Superior temporal gyrus (tissue), 1 donor: ENCODE measurements at regions not wholly inside any gene's neighbourhood (a gene's known extent, or its start where the extent isn't known, plus 50 kb on each side); places are given as distances from the start of the nearest gene placed in this dataset.
"Not testable (repeated sequence)": the region's sequence is repeated elsewhere in the genome, so short reads cannot be mapped to it uniquely, and the experiment has no call there.

ENCODE experiments used
- DNase-seq: peaks from one replicate; pipeline ENCODE4 v3.0.0-alpha.2; 2016; ENCODE audit errors: extremely low spot score

DNA sequence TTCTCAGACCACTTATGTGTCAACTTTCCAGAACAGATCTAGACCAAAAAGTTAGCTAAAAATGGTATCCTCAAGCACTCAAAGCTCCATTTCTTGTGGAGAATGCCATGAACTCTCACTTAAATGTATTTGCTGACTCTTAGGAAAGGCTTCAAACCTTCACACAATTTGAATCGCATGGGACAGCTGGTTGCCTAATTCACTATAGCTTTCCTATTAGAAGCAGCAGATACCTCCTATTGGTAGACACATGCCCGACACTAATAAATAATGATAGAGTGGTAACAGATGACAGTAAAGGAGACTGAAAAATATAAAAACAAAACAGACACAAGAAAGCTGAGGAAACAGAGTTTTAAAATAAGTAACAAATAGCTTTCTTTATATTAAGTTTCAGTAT, 818.5 kb downstream of the XPNPEP1 start:
- no peak for DNase-seq

DNA sequence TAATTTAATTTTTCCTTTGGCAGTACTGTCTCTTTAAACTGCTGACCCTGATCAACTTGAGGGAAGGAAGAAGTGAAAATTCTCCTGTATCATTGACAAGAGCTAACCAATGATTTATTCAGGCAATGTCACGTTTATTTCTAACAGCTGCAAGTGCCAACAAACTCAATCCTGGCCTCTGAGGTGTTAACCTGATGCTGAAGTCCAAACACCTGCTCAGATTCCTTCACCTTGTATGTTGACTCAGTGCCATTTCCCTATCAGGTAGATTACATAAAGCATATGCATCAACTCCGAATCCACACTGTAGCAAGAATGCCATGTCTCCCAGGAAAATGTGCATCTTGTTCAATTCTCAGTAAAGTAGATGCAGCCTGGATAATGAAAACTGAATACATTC, 820.0 kb downstream of the XPNPEP1 start:
- no peak for DNase-seq

DNA sequence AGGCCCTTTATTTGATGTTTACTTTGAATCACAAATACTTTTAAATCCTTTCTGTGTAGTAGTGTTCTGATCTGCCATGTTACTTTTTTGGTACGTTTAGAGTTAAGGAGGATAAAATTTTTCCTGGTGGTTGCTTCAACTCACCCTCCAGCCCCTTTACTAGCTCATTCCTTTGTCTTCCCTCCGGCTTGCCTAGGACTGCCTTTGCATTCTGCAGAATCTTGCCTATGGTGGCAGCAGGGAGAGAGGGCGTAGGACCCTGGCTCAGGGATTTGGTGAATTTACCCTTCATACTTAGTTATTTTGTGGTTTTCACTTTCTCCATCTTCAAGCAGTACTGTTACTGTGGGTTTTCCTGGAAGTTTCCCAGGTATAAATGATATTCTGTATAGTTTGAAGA, 833.5 kb downstream of the XPNPEP1 start:
- DNase-seq = no peak

DNA sequence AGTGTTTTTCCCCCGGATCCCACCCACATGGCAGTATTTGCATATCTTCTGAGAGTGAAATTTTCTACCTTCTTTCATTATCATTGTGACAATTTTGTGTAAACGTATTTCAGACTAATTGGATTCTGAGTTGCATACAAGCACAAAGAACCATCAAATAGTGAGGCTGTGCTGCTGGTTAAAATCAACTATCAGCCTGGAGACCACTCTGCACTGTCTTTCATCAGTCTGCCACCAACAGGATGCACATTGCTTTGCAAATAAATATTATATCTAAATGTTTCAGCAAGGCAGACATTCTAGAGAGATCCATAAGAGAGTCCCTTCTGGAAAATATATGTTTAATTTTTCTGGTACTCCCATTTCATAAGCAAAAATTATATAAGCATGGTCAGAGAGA, 851.8 kb downstream of the XPNPEP1 start:
- no peak for DNase-seq

DNA sequence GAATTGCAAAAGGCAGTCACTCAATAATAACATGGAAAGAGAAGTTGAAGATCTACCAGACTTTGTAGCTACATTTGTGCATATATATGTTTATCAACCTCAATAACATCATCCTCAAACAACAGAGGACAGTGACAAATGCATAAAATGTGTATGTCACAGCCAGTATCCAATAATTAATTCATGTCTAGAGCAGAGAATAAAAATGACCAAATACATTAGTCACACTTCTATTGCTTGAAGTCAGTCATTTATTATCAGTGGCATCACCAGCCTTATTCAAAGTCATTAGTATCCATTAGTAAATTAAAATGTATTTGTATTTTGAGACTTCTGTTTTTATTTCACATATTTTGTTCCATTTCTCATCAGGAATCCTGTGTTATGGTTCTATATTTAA, 852.8 kb downstream of the XPNPEP1 start:
- DNase-seq = no peak

DNA sequence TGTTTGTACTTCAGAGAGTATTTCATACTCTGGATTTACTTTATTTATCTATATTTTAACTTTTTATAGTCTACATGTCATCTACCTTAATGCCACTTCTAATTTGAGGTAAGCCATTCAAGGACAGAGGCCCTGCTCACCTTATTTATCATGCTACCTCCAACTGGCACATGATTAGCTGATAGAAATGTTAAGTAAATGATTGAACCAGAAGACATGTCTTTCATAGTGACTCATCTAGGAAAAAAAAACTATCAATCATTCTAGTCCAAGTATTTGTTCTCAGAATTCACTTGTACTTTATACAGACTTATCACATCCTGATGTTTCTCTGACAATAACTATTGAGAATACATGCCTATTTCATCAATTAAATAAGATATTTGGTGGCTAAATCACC, 856.3 kb downstream of the XPNPEP1 start:
- no peak for DNase-seq

DNA sequence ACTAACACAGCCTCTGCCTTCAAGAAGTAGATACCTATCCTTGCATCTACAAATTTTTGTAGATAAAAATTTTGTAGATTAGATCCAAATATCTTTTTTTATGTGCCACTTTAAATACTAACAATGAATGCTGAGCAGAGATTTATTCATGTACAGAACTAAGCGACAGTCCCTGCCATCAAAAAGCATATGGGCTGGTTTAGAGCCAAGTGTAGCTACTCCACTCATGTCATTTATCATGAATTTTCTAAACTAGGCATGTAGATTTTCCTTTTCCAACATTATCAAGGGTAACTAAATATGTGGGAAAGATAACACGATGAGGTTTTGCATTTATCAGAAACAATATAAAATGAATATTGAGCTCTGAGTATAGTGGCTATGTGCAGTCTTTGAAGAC, 857.5 kb downstream of the XPNPEP1 start:
- DNase-seq = no peak

DNA sequence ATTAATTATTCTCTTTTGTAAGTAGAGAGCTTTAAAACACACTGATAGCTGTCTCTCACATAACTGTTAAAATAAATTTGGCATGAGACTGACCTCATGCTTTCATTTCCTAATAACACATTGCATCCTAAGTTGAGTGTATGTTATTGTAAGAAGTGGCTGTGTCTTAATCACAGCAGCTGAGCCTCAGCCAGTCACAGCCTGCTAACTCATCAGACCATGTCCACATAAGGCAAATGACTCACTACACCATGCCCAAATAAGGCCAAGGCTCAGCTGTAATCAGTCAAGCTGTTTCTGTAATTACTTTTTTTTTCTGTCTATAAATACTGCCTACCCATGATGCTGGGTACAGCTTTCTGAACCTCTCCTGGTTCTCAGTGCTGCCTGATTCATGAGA, 860.9 kb downstream of the XPNPEP1 start:
- DNase-seq = no peak

DNA sequence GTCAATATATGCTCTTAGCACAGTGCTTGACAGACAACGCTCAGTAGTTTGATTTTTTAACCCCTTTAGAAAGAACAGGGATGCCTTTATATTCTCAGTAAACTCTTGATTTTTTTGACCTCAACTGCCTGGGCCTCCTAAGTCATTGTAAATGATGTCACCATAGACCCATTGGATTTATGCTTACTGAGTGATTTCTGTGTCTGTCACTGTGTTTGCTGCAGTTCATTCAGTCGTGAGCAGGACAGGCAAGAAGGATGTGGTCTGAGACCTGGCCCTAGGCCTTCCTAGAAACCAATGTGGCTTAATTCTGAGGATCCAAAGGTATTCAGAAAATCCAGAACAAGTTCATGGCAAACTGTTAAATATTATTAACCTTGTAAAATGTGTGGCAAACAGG, 868.1 kb downstream of the XPNPEP1 start:
- no peak for DNase-seq

DNA sequence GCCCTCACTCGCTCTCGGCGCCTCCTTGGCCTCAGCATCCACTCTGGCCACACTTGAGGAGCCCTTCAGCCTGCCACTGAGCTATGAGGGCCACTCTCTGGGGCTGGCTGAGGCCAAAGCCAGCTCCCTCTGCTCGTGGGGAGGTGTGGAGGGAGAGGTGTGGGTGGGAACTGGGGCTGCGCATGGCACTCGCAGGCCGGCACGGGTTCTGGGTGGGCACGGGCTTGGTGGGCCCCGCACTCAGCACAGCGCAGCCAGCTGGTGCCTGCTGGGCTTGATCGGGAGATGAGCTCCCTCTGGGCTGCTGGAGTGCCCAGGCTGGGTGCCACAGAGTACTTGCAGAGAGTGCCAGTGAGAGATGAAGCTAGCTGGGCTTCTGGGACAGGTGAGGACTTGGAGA, 875.5 kb downstream of the XPNPEP1 start:
- no peak for DNase-seq

DNA sequence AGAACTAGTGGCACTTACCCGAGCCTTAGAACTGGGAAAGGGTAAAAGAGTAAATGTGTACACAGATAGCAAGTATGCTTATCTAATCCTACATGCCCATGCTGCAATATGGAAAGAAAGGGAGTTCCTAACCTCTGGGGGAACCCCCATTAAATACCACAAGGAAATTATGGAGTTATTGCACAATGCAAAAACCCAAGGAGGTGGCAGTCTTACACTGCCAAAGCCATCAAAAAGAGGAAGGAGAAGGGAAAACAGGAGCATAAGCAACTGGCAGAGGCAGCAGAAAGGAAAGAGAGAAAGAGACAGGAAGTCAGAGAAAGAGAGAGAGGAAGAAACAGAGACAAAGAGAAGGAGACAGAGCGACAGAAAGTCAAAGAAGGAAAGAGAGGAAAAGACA, 876.9 kb downstream of the XPNPEP1 start:
- DNase-seq = not testable (repeated sequence)

DNA sequence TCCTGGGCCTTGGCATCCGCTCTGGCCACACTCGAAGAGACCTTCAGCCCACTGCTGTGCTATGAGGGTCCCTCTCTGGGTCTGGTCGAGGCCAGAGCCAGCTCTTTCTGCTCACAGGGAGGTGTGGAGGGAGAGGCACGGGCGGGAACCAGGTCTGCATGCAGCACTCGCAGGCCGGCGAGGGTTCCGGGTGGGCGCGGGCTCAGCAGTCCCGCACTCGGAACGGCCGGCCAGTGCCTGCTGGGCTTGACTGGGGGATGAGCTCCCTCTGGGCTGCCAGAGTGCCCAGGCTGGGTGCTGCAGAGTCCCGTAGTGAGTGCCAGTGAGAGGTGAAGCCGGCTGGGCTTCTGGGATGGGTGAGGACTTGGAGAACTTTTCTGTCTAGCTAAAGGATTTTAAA, 882.7 kb downstream of the XPNPEP1 start:
- DNase-seq = no peak

DNA sequence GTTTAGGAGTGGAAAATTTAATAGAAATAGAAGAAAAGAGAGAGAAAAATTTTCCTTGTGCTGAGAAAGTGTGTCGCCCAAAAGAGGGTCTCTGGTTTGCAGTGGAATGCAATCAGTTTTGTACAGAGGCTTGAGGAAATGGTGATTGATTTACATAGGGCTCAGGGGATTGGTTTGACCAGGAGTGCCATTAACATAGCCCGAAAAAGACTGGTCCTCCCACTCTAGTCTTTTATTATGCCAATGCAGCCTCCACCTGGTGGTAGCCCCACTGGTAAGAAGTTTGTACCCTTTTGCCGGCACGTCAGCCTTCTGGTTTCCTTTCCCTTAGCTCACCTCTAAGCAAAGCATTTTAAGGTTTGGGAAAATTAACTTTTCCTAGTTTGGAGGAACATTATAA, 885.3 kb downstream of the XPNPEP1 start:
- DNase-seq = no peak

DNA sequence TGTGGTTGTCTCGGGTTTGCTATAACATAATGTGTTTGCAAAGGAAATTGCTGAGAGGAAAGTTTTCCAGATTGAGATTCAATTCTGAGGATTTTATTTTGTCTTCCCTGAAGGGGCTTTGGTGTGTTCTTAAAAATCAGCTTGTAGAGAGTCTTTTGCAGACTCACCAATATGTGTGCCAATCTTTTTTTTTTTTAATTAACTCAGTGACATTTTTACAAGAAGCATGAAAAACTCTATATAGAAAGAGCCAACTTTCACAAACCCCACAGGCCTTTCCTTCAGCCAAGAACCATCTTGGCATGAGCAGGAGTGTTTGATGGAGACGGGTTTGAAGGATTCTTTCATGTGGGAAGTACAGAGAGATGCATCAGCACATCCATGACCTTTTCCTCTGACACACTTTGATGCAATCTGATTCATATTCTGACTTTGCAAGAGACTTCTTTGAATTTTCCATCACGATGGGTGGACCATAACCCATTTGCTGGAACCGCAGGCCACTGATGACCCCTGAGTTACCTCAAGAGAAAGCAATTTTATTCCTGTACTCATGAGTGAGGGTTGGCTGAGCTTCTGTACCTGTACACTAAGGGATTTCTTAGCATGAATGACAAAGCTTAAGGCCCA, 892.6 kb downstream of the XPNPEP1 start:
- no peak for DNase-seq

DNA sequence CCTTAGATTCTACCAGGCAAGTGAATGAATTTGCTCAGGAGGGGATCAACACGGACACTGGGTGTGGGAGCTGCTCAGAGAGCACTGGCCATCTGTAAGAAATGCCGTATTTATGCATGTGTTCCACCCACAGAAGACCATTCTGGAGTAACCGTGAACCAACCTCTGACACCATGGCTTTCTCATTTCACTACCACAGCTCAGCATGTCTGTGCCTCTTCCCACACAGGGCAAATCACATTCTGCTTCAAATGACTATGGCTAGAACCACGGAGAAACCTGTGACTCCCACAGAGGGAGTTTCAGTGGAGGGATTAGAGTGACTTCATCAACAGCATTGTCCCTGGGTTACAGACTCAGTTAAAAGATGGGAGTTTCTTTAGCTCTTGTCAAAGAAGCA, 893.4 kb downstream of the XPNPEP1 start:
- no peak for DNase-seq

DNA sequence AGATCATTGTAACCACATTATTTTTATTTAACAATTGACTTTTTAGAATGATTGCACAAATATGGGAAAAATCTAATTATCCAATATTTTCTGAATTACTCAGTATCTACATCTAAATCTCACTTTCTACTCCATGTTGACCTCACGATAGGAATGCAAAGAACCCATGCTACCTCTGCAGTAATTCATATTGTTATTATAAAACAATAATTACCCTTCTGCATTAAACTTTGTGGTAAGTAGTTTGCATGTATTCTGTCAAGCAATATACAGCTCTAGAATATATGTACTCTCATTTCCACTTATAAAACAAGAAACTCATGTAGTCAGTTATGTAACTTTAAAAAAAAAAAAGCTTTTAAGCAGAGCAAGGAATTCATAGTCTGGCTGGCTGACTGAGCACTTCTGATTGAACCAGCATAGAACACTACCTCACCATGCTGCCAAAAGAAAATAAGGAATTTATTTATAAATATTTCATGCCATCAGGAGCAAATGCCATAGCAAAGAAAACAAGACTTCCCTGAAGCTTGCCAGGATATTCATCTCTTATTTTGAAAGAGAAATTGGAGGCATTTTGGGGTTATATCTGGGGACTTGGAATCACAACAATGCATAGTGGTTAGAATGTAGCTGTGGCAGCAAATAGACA, 895.7 kb downstream of the XPNPEP1 start:
- no peak for DNase-seq

DNA sequence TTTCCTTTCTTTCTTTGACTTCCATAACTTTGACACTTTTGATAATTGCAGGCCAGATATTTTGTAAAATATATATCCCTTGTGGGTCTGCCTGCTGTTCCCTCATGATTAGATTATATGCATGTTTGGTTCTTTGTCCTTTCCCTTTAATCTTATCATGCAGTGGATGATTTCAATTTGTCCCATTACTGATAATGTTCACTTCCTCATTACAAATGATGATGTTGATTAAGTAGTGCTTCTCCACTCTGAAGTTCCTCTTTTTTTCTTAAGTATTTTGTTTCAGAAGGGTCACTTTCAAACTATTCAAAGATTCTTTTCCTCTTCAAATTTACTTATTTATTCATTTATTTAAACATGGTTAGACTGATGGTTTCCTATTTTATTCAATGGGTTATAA, 898.1 kb downstream of the XPNPEP1 start:
- DNase-seq = no peak

DNA sequence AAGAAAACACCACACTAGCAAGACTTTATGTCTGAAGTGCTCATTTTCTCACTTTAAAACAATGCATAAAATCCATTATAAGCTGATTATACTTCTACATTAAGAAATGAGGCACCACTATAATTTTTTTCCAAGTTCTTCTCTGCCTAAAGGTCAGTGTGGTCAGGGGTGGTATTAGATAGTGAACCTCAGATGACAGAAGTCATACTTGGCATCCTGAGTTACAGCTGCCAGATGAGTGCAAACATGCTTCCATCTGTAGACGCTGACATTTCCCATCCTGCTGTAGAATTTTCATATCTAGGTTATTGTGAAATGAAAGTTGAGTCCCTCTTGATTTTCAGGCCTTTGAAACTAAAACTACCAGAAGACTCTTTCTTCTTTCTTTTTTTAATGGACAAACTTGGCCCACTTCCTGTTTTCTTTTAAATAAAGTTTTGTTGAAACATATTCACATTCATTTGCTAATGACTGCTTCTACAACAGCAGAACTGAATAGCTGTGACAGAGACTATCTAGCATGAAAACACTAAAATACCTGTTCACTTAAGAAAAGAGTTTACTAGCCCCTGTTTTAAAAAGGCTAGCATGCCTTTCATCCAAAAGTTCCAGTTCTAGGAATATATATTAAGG, 900.8 kb downstream of the XPNPEP1 start:
- no peak for DNase-seq

DNA sequence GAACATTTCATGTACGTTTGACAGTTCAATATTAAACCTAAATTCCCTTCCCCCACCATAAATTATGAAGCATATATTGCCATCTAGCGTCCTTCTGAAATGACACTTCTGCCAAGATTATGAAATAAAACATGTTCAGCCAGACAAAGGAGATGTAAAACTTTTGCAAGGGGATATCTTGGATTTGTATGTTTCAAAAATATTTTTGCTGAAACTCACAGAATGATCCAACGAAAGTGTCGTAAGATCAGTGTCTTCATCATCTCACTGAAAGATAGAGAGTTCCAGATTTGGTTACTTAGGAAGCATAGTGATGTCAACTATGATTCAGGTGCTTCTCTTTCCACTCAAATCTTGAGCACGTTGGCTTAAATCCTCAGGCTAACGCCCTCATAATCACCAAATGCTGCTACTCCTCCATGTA, 904.3 kb downstream of the XPNPEP1 start:
- peak; percentile 29 for DNase-seq

DNA sequence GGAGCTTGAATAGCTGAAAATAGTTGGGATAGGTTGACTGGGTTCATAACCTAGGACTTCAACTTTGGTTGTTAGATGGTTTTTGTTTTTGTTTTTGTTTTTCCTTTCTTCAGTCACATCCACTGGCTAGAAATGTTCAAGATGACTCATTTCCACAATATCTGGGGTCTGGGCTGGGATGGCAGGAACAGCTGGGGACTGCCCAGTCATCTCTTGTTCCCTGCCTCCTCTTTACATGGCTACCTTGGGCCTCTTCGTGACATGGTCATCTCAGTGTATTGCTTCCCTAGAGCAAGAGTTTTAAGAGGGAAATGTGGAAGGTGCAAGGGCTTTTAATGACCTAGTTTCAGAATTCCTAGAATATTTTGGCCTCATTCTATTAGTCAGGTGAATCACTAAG, 915.8 kb downstream of the XPNPEP1 start:
- DNase-seq = no peak

DNA sequence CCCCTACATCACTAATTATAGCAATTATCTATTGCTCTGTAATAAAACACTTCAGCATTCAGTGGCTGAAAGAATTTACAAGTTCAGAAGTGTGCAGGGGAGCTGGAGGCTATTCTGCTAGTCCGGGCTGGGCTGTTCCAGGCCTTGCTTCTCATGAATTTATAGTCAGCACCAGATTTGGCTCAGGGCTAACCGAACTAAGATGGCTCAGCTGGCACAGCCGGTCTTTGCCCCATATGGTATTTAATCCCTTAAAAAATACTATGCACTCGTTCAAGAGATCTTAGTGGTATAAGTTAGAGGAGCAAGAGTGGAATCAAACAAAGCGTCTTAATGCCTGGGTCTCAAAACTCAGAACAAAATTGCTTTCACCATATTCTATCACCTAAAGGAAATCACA, 932.9 kb downstream of the XPNPEP1 start:
- no peak for DNase-seq

DNA sequence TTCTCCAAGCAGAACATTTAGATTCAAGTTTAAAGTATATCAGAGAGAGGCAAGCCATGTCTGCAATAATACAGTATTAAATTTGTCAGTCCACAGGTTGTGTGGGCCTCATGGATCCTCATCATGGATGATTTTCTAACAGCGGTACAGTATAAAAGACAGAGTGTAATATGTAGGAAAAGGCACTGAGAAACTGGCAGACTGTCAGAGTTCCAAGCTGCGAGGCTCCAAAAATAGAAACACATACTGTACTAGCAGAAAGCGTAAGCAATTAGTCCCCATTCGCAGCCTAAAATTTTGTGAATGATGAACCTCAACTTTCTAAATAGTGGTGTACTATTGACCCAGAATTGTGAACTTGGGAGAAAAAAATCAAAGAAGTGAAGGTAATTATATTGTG, 933.3 kb downstream of the XPNPEP1 start:
- no peak for DNase-seq

DNA sequence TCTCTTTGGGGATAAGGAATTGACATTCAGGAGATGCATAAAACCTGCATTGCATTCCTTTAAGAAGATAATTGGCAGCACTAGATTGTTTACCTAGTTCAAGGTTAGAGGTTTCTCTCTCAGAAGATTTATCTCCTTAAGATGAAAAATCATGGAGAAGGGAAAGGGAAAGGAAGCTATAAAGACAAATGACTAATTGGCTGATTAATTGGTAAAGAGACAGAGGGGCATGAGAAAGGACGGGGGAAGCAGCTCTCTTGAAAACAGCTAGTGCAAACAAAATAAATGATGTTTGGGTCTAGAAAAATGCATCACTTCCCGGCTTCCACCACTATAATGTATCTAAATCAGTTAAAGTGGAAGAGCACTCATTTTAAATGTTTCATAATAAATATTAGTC, 941.2 kb downstream of the XPNPEP1 start:
- no peak for DNase-seq

DNA sequence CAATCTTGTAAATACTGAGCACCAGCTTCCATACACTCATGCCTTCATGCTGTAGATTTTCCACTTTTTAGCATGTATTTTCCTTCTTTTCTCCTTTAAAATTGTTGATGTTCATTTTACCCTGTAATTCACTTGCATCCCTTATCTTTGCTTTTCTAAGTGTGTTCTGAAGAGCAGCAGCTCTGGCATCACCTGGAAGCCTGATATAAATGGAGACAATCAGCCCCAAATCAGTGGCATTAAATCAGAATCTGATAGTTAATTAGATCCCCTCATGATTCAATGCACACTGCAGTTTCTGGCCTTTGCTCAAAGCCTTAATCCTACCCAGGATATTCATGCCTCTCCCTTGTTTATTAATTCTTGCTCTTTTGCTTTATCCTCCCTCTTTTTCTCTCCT, 942.4 kb downstream of the XPNPEP1 start:
- DNase-seq = no peak
